Kidney epithelial cell (primary cell): ENCODE measurements at regions not wholly inside any gene's neighbourhood (a gene's known extent, or its start where the extent isn't known, plus 50 kb on each side); places are given as distances from the start of the nearest gene placed in this dataset.

ENCODE experiments used
- DNase-seq: peaks from one replicate; pipeline ENCODE4 v3.0.0-alpha.2; 2010; ENCODE audit warnings: low read depth
- H3K27me3 ChIP-seq: 2 replicates; pipeline ENCODE4 v1.6.0; 2011; ENCODE audit warnings: low read length; ENCODE audit not compliant: control insufficient read depth, insufficient read depth
- H3K36me3 ChIP-seq: 2 replicates; pipeline ENCODE4 v1.5.1; 2011; ENCODE audit warnings: low read length; ENCODE audit not compliant: control insufficient read depth, insufficient read depth
- H3K4me3 ChIP-seq: 2 replicates; pipeline ENCODE4 v1.5.1; 2011; ENCODE audit warnings: low read depth, mild to moderate bottlenecking, control low read depth, low read length
- CTCF ChIP-seq: IDR thresholded peaks from 2 replicates; pipeline ENCODE4 v1.5.1; 2011; ENCODE audit warnings: mild to moderate bottlenecking, moderate library complexity, low read length, control low read depth, inconsistent platforms; ENCODE audit not compliant: insufficient read depth, poor library complexity, severe bottlenecking

- no peak for DNase-seq
- Histone ChIP-seq H3K36me3 (no peaks in the 10 kb centered on the region), H3K27me3 (no peaks in the 10 kb centered on the region), H3K4me3 (no peak overlapping the region)
- no peak for TF ChIP-seq CTCF
These were observed 56.2 kb downstream of the PABPC4L start for GRCh38 chr4:134145369-134145768.

DNA sequence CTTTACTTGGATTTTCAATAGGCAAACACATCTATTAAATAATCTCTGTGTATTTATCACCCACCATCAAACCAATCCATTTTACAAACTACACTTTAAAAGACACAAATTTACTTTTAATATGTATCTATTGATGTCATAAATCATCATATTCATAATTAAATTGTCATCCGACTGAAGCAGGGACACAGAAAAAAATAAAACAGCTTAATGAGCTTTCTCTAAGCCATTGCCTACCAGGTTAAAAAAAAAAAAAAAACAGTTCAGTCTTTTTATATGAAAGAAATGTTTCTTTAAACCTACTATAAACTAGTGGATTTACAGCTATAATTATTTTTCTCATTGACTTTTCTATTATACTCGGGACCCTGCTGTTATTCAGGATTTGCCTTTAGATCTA lies 57.3 kb downstream of the PABPC4L start:
- no peaks in the 10 kb centered on the region for H3K27me3 ChIP-seq
- H3K36me3 ChIP-seq = no peaks in the 10 kb centered on the region
- TF ChIP-seq CTCF = no peak
- no peak for DNase-seq
- H3K4me3 ChIP-seq = no peak overlapping the region

- H3K36me3 ChIP-seq = no peaks in the 10 kb centered on the region
- no peak for DNase-seq
- H3K27me3 ChIP-seq = no peaks in the 10 kb centered on the region
- TF ChIP-seq CTCF = no peak
- H3K4me3 ChIP-seq = no peak overlapping the region
These were observed 59.9 kb downstream of the PABPC4L start for GRCh38 chr4:134141728-134142127.

DNA sequence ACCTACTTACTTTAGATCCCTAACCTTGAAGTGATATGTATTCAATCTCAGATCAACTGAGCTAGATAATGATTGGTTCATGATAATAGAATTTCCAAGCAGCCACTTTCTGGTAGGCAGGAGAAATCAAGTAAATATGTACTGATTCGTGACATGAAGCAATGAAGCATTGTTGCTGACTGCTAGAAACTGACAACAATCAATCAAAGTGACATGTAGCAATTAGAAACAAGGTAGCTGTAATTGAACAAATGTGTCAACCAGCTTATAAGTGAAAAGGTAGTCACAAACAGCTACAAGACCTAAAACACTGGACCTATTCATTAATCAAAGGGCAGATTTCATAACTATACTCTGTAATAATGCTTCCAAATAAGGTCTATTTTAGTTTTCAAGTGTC lies 62.4 kb downstream of the PABPC4L start:
- no peaks in the 10 kb centered on the region for H3K36me3 ChIP-seq
- H3K27me3 ChIP-seq = no peaks in the 10 kb centered on the region
- DNase-seq = no peak
- TF ChIP-seq CTCF = no peak
- no peak overlapping the region for H3K4me3 ChIP-seq

GRCh38 chr4:134132086-134132783 lies 69.4 kb downstream of the PABPC4L start:
- H3K36me3 ChIP-seq = no peaks in the 10 kb centered on the region
- no peaks in the 10 kb centered on the region for H3K27me3 ChIP-seq
- DNase-seq = no peak
- no peak overlapping the region for H3K4me3 ChIP-seq
- no peak for TF ChIP-seq CTCF

DNA sequence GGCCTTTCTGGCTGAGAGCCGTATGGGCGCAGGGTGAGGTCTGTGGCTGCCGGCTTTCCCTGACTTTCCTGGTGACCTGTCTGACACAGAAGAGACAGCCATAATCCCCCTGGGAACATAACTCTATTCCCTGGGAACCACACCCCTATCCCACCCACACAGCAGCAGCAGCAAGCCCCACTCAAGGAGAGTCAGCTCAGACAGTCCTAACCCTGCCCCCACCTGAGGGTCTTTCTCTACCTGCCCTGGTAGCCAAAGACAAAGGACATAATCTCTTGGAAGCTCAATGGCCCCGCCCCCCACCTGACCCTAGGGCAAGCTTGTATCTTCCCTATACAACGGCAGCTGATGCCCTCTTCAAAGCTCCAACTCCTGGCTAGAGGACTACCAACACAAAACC lies 74.6 kb downstream of the PABPC4L start:
- Histone ChIP-seq H3K27me3 (no peaks in the 10 kb centered on the region), H3K4me3 (no peak overlapping the region), H3K36me3 (no peaks in the 10 kb centered on the region)
- DNase-seq = no peak
- no peak for TF ChIP-seq CTCF
